Esophagus squamous epithelium (tissue), 4 donors: ENCODE measurements at regions not wholly inside any gene's neighbourhood (a gene's known extent, or its start where the extent isn't known, plus 50 kb on each side); places are given as distances from the start of the nearest gene placed in this dataset.

Source experiments
- CTCF ChIP-seq, 6 experiments: fragments of 450-650 bp in 4 of 6; fragments of 200-600 bp in 2 of 6; sonication (generic) in 2 of 6; IDR thresholded peaks; one replicate each; pipeline ENCODE4 v1.5.1; 2016 to 2019; ENCODE audit warnings: antibody characterized with exemption in 6 of 6, mild to moderate bottlenecking in 4 of 6, moderate library complexity in 4 of 6
- POLR2A ChIP-seq, 4 donors: fragments of 450-650 bp; IDR thresholded peaks; one replicate each; pipeline ENCODE4 v1.6.1; 2017; ENCODE audit warnings: antibody characterized with exemption in 4 of 4, mild to moderate bottlenecking in 4 of 4, moderate library complexity in 3 of 4

DNA sequence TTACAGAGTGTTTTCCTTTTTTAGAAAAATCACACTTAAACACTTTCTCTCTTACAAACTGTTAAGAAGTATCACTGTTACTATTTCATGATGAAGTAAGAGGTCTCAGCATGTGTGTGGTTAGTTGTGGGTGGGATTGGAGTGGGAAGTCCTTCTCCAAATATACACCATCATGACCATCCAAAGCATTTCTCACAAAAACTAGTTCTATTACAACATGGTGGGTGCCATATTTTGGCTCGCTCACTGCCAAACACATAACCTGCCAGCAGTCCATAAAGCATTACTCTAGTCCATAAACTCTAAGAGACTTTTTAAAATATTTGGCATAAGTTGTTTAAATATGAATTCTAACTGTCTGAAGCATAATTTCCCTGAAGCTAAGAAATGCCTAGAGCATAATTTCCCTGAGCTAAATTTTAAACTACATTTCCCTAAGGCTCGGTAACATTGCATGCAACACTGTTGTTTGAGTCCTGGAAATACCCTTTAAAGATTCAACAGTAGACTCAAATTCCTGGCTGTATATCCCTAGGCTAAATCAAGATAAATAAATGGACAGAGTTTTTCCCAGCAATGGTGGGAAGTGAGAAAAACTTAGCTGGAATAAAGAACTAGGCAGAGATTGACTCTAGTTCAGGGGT is 415.0 kb upstream of the INTU start:
- TF ChIP-seq CTCF (IDR thresholded peaks at IDR 0.05) (no peak), POLR2A (IDR thresholded peaks at IDR 0.05) (no peak)
